H1 (cell line): ENCODE measurements at regions not wholly inside any gene's neighbourhood (a gene's known extent, or its start where the extent isn't known, plus 50 kb on each side); places are given as distances from the start of the nearest gene placed in this dataset.

ENCODE experiments used
- CTCF ChIA-PET: fragments of 300-600 bp; sonication (Branson Sonifier 250); formaldehyde crosslinking; loops from one replicate; lab custom pipeline; 2021; ENCODE audit not compliant: partially characterized antibody; lab: Charles Lee
- POLR2A ChIA-PET: fragments of 300-600 bp; sonication (Branson Sonifier 250); formaldehyde crosslinking; loops from one replicate; lab custom pipeline; 2021; ENCODE audit warnings: inconsistent platforms; ENCODE audit not compliant: partially characterized antibody; lab: Charles Lee
- DNase-seq, 2 experiments: peaks; one replicate each; pipeline versions ENCODE4 v3.0.0 to v3.0.0-alpha.2; 2010 to 2022; ENCODE audit warnings: low spot score in 2 of 2, low read depth in 1 of 2, mixed read lengths in 1 of 2
- FAIRE-seq: peaks from 2 replicates; lab custom pipeline; 2011; peaks lifted over from hg19 to GRCh38; lab: Jason Lieb, UNC
- H2AFZ ChIP-seq: 2 replicates; pipeline ENCODE4 v1.8.1; 2012; ENCODE audit warnings: low read length, inconsistent platforms
- H2AK5ac ChIP-seq: 2 replicates; pipeline ENCODE4 v1.6.1; 2013; ENCODE audit warnings: low read depth, low read length
- H2BK120ac ChIP-seq: replicated peaks from 2 replicates; pipeline ENCODE3; 2013; ENCODE audit warnings: low read depth, low read length, inconsistent platforms
- H2BK12ac ChIP-seq: 2 replicates; pipeline ENCODE4 v1.6.1; 2013; ENCODE audit warnings: low read depth, low read length
- H2BK15ac ChIP-seq: 2 replicates; pipeline ENCODE4 v1.6.1; 2013; ENCODE audit warnings: low read length
- H2BK20ac ChIP-seq: 2 replicates; pipeline ENCODE4 v1.6.1; 2013; ENCODE audit warnings: low read length
- H2BK5ac ChIP-seq: 2 replicates; pipeline ENCODE4 v1.6.1; 2013; ENCODE audit warnings: low read depth, low read length
- H3K14ac ChIP-seq: 2 replicates; pipeline ENCODE4 v1.6.1; 2013; ENCODE audit warnings: inconsistent platforms; ENCODE audit not compliant: insufficient read length
- H3K18ac ChIP-seq: 2 replicates; pipeline ENCODE4 v1.6.1; 2013; ENCODE audit warnings: low read length; ENCODE audit errors: extremely low read depth
- H3K23ac ChIP-seq: 2 replicates; pipeline ENCODE4 v1.6.1; 2013; ENCODE audit warnings: inconsistent platforms; ENCODE audit not compliant: insufficient read length
- H3K23me2 ChIP-seq: 2 replicates; pipeline ENCODE4 v1.6.1; 2013; ENCODE audit warnings: low read depth, low read length
- H3K27ac ChIP-seq: 2 replicates; pipeline ENCODE4 v1.6.1; 2011; ENCODE audit warnings: low read depth, low read length, inconsistent platforms
- H3K27me3 ChIP-seq, 4 experiments: replicated peaks in 1 of 4; 1 replicate in 1 of 4; 2 replicates in 3 of 4; pipeline versions ENCODE4 v1.6.1 to v1.8.1; 2011 to 2013; ENCODE audit warnings: low read length in 3 of 4, mild to moderate bottlenecking in 3 of 4, inconsistent platforms in 2 of 4, mixed read lengths in 2 of 4, moderate library complexity in 1 of 4; ENCODE audit not compliant: control insufficient read depth in 3 of 4, insufficient read depth in 3 of 4; ENCODE audit errors: extremely low read depth in 1 of 4
- H3K36me3 ChIP-seq, 4 experiments: 2 replicates each; pipeline versions ENCODE4 v1.6.1 to v1.8.1; 2011 to 2013; ENCODE audit warnings: mild to moderate bottlenecking in 4 of 4, low read length in 3 of 4, moderate library complexity in 2 of 4, control low read depth in 1 of 4, inconsistent platforms in 1 of 4; ENCODE audit not compliant: insufficient read depth in 4 of 4, control insufficient read depth in 2 of 4
- H3K4ac ChIP-seq: replicated peaks from 2 replicates; pipeline ENCODE3; 2013; ENCODE audit warnings: low read length, low read depth, mixed read lengths, inconsistent platforms; ENCODE audit not compliant: insufficient read length
- H3K4me1 ChIP-seq, 4 experiments: replicated peaks in 1 of 4; 1 replicate in 1 of 4; 2 replicates in 3 of 4; pipeline versions ENCODE4 v1.6.1 to v1.8.1; 2011 to 2013; ENCODE audit warnings: low read length in 3 of 4, inconsistent platforms in 2 of 4, mixed read lengths in 1 of 4; ENCODE audit not compliant: insufficient read depth in 4 of 4, control insufficient read depth in 3 of 4
- H3K4me2 ChIP-seq, 2 experiments: 2 replicates each; pipeline versions ENCODE4 v1.6.1 to v1.8.1; 2011 to 2013; ENCODE audit warnings: low read depth in 2 of 2, low read length in 2 of 2, control low read depth in 1 of 2, inconsistent platforms in 1 of 2, mild to moderate bottlenecking in 1 of 2; ENCODE audit not compliant: insufficient read depth in 1 of 2
- H3K4me3 ChIP-seq, 4 experiments: fragments of 200-600, 300-600 bp in 1 of 4; sonication (generic), shearing (Covaris generic), sonication (Bioruptor Twin) in 1 of 4; 2 replicates each; pipeline versions ENCODE4 v1.5.1 to v1.8.1; 2011 to 2016; ENCODE audit warnings: low read length in 4 of 4, low read depth in 3 of 4, control low read depth in 2 of 4, inconsistent platforms in 2 of 4, mild to moderate bottlenecking in 2 of 4, mixed read lengths in 1 of 4, moderate library complexity in 1 of 4; ENCODE audit not compliant: insufficient read depth in 2 of 4; ENCODE audit errors: extremely low read depth in 1 of 4
- H3K56ac ChIP-seq: replicated peaks from 2 replicates; pipeline ENCODE3; 2013; ENCODE audit warnings: low read depth, mild to moderate bottlenecking, mixed read lengths, low read length, inconsistent platforms; ENCODE audit not compliant: insufficient read length
- H3K79me1 ChIP-seq: 2 replicates; pipeline ENCODE4 v1.6.1; 2013; ENCODE audit warnings: low read depth, low read length, control low read depth
- H3K79me2 ChIP-seq, 2 experiments: 2 replicates each; pipeline versions ENCODE4 v1.6.1 to v1.8.1; 2012 to 2013; ENCODE audit warnings: low read length in 2 of 2, mild to moderate bottlenecking in 2 of 2, inconsistent platforms in 1 of 2; ENCODE audit not compliant: insufficient read depth in 2 of 2, control insufficient read depth in 1 of 2
- H3K9ac ChIP-seq, 4 experiments: replicated peaks in 1 of 4; 1 replicate in 1 of 4; 2 replicates in 3 of 4; pipeline versions ENCODE4 v1.6.1 to v1.8.1; 2011 to 2013; ENCODE audit warnings: low read depth in 3 of 4, low read length in 3 of 4, control low read depth in 2 of 4, mild to moderate bottlenecking in 2 of 4, moderate library complexity in 2 of 4, inconsistent platforms in 1 of 4; ENCODE audit errors: extremely low read depth in 1 of 4
- H3K9me3 ChIP-seq, 2 experiments: 2 replicates each; pipeline versions ENCODE4 v1.6.1 to v1.8.1; 2012 to 2013; ENCODE audit warnings: mild to moderate bottlenecking in 2 of 2, moderate library complexity in 2 of 2, control low read depth in 1 of 2, inconsistent platforms in 1 of 2, low read depth in 1 of 2, low read length in 1 of 2, mixed read lengths in 1 of 2; ENCODE audit not compliant: insufficient read depth in 2 of 2
- H4K20me1 ChIP-seq, 2 experiments: replicated peaks in 1 of 2; 2 replicates each; pipeline versions ENCODE3 to v1.8.1; 2011 to 2013; ENCODE audit warnings: inconsistent platforms in 2 of 2, low read length in 2 of 2, mild to moderate bottlenecking in 1 of 2; ENCODE audit not compliant: insufficient read depth in 2 of 2, control insufficient read depth in 1 of 2
- H4K5ac ChIP-seq: 2 replicates; pipeline ENCODE4 v1.6.1; 2013; ENCODE audit warnings: low read length, low read depth, mixed read lengths, inconsistent platforms; ENCODE audit not compliant: insufficient read length
- H4K8ac ChIP-seq: 2 replicates; pipeline ENCODE4 v1.8.0; 2013; ENCODE audit warnings: mild to moderate bottlenecking, moderate library complexity, low read length, inconsistent platforms; ENCODE audit not compliant: insufficient read depth; ENCODE audit errors: extremely low read depth
- H4K91ac ChIP-seq: replicated peaks from 2 replicates; pipeline ENCODE3; 2013; ENCODE audit warnings: low read length, mixed read lengths, inconsistent platforms; ENCODE audit not compliant: insufficient read length
- CBX8 ChIP-seq: fragments of 300-800, 300-1000 bp; sonication (generic); IDR thresholded peaks from 2 replicates; pipeline ENCODE4 v1.7.1; 2016; ENCODE audit warnings: low read depth, low read length, borderline replicate concordance
- CTCF ChIP-seq, 3 experiments: IDR thresholded peaks; 1 replicate in 2 of 3; 2 replicates in 1 of 3; pipeline versions ENCODE4 v1.5.1 to v1.6.1; 2011; ENCODE audit warnings: low read length in 3 of 3, mild to moderate bottlenecking in 3 of 3, inconsistent platforms in 2 of 3, low read depth in 1 of 3, moderate library complexity in 1 of 3; ENCODE audit not compliant: insufficient read depth in 1 of 3; ENCODE audit errors: control extremely low read depth in 1 of 3
- WGBS, 2 experiments: shearing (Covaris generic) in 1 of 2; methylation state at CpG; one replicate each; pipeline versions ENCODE4 v1.1.6 to v1.1.7; 2013 to 2015; ENCODE audit warnings: low lambda C conversion rate in 2 of 2, mixed read lengths in 2 of 2, inconsistent platforms in 1 of 2, low coverage in 1 of 2, missing lambda C conversion rate in 1 of 2; ENCODE audit not compliant: insufficient replicate concordance in 2 of 2, insufficient coverage in 1 of 2, insufficient read length in 1 of 2; ENCODE audit errors: extremely low coverage in 1 of 2, missing lambda C conversion rate in 1 of 2; 5-methylcytosine and 5-hydroxymethylcytosine counted together

GRCh38 chr15:31498329-31498728, 171.7 kb downstream of the KLF13 start:
- H2BK12ac ChIP-seq = no peak overlapping the region
- WGBS, 2 experiments = 100% methylated on average over 1 of the region's 1 CpG; no CpG with 5 or more reads in 1 of the 2 experiments
- H3K27ac ChIP-seq = no peak overlapping the region
- H4K20me1 ChIP-seq = no peaks in the 10 kb centered on the region
- H3K79me2 ChIP-seq = no peaks in the 10 kb centered on the region
- no peak overlapping the region for H3K9ac ChIP-seq
- H3K4me1 ChIP-seq = no peaks in the 10 kb centered on the region
- H3K23me2 ChIP-seq = no peaks in the 10 kb centered on the region
- ChIA-PET CTCF (interaction anchor here (1.1 to 4.3 kb wide), 6 partner anchors 9 to 476 kb away, joined by 3 to 44 read pairs (median 4); no protein-coding TSS in a partner anchor), POLR2A (interaction anchor here (0.5 kb wide), 1 partner anchor 216 kb away, joined by 5 read pairs; no protein-coding TSS in a partner anchor)
- H3K56ac ChIP-seq = no peak overlapping the region
- no peaks in the 10 kb centered on the region for H3K27me3 ChIP-seq
- peak in 1 of 2 experiments; percentile 19 for DNase-seq
- H4K5ac ChIP-seq = no peak overlapping the region
- H2AK5ac ChIP-seq = no peak overlapping the region
- no peak overlapping the region for H3K14ac ChIP-seq
- no peaks in the 10 kb centered on the region for H3K9me3 ChIP-seq
- H3K79me1 ChIP-seq = no peaks in the 10 kb centered on the region
- TF ChIP-seq CTCF (IDR thresholded peaks at IDR 0.05; ENCODE audit: control extremely low read depth in 1 of 3, insufficient read depth in 1 of 3, low read depth in 1 of 3, low read length in 3 of 3) (peak in 1 of 3 experiments; percentile 41; a peak in 1 of 4 replicates), CBX8 (no peak)
- no peak overlapping the region for H4K91ac ChIP-seq
- H3K18ac ChIP-seq = no peak overlapping the region
- H3K23ac ChIP-seq = no peak overlapping the region
- no peak overlapping the region for H2BK20ac ChIP-seq
- no peak overlapping the region for H3K4ac ChIP-seq
- H2BK15ac ChIP-seq = no peak overlapping the region
- H4K8ac ChIP-seq = no peak overlapping the region
- H2BK120ac ChIP-seq = no peak overlapping the region
- H3K36me3 ChIP-seq = no peaks in the 10 kb centered on the region
- H2AFZ ChIP-seq = no peak overlapping the region
- H2BK5ac ChIP-seq = no peak overlapping the region
- FAIRE-seq = no peak
- H3K4me3 ChIP-seq = no peak overlapping the region
- H3K4me2 ChIP-seq = no peak overlapping the region
